Hematopoietic multipotent progenitor cell treated with erythropoietin and hydrocortisone succinate and interleukin-3 and kit ligand, for 17 days (in vitro differentiated cells): ENCODE measurements at regions not wholly inside any gene's neighbourhood (a gene's known extent, or its start where the extent isn't known, plus 50 kb on each side); places are given as distances from the start of the nearest gene placed in this dataset.
"Not testable (repeated sequence)": the region's sequence is repeated elsewhere in the genome, so short reads cannot be mapped to it uniquely, and the experiment has no call there.

ENCODE experiments used
- DNase-seq: peaks from one replicate; pipeline ENCODE4 v3.0.0-alpha.2; 2015; ENCODE audit warnings: low spot score

DNA sequence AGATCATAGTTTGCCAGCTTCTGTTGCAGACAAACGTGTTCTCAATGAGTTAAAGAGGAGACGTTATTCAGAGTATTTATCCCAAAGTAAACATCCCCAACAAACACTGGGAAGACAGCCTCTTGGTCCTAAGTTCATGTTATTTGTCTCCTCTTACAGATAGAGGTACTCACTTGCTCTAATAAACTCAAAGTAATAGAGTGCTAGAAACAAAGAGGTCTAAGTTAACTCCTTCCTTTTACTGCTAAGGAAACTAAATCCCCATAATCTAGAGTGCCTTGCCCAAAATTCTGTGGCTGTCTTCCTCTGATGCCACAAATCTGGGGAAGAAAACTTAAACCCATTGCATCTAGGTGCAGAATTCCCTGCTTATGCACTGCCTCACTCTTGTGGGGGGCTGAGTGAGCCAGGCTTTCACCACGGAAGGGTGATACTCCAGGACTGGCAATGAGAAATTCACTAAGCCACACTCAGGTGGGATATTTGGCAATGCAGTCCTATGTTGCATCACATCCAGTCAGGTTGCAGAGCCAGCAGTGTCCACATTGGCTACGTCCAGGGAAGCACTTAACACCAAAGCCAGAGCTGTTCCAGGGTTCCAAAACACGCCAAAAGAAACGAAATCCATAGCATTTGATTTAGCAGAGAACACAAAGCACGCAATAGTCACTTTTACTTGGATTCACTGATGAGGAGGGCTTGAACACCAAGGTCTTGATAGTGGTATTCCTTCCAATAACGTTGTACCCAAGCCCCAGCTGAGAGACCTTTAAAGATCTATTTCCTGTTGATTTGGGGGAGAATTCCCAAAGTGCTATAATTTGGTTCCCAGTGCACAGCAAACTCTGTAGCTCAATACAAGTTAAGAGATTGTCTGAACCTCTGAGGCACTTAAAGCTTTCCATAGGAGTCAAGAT lies 81.0 kb upstream of the FOXQ1 start:
- no peak for DNase-seq

DNA sequence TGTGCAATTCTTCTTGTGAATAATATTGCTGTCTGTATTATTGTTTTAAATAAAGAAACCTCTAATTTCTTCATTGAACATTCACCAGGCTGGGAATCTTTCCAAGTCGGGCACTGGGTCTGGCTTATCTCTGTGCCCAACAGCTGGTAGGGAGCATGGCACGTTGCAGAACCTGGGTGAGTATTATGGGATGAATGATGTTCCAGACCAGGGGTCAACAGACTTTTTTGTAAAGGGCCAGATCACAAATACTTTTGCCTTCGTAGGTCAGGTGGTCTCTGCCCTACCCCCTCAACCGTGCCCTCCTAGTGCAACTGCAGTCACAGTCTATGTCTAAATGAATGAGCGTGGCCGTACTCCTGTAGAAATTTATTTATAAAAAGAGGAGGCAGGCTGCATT lies 81.6 kb upstream of the FOXQ1 start:
- DNase-seq, result no peak

DNA sequence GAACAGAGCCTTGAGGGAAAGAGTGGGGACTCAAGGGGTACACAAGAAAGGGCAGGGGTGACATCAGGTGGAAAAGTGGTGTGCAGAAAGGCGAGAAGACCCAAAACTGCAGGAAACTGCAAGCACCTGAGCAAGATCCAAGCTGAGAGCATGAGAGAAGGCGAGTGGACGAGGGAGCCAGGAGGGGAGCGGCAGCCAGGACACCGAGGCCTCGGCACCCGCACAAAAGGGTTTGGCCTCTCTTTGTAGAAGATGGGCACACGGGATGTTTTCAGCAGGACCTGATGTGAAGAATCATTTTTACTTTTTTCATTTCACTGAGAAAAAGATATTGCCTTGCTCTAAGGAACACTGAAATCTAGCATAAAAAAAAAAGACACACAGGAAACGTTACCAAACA lies 82.1 kb upstream of the FOXQ1 start:
- DNase-seq, result no peak

DNA sequence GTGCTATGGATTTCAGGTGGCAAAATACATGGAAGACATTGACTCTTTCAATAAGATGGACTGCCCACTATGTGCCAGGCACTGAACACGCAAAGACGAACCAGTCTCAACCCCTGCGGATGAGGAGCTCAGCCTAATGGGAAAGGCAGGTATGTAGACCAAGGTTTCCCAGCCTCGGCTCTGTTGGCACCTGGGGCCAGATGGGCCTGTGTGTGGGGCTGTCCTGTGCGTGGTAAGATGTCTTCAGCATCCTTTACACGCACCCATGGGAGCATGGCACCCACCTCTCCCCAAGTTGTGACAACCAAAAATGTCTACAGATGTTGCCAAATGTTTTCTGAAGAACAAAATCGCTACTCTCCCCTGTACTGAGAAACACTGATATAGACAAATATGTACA lies 82.6 kb upstream of the FOXQ1 start:
- no peak for DNase-seq

DNA sequence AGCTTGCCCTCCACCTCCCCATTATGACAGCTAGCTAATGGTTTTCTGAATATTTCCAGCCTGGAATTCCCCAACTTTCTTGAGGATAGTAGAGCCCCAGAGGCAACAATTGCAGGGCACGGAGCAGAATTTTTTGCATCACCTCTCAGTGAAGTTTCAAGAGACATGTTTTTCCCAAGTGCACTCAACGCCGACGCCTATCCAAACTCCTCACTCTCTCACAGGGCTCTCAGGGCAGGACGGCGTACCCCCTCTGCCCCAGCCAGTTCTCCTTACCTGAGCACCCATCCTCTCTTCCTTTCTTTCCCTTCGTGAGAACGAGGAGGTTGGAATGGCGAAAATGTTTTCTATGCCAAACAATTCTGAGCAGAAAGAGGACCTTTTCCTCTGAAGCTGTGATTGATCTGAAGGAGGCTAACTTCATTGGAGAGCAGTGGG lies 83.1 kb upstream of the FOXQ1 start:
- DNase-seq, result no peak

DNA sequence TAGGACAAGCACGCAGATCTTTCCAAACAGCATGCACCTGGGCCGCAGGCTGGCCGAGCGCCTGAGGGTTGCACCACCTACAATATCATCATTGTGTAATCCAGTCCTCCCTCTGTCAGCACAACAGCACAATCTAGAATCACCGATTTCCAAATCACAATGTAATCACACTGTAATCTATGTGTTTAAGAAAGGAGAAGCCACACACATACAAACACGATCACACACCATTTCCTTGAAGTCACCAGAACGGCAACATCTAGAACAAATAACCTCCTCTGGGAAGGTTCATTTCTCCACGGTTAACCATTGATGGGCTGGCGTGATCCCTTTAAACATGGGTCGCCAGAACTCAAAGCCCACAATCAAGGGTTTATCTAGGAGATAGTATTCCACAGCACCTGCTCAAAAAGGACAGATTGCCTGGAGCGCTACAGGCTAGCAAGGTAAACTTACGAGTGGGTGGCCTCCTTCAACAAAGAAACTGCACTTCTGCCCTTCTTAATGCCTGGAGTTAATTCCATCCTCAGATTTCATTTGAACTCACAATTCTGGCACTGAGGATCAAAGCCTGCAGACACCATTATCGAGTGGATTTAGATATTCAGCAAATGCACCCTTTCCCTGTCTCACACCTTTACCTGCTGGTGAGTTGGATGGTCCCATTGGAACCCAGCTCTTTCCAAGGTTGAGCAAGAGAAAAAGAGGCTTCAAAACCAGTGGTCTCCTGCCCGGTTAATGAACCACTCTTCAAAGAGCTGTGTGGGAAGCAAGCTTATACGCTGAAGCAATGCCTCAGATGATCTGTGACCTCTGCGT lies 83.8 kb upstream of the FOXQ1 start:
- DNase-seq, result no peak

DNA sequence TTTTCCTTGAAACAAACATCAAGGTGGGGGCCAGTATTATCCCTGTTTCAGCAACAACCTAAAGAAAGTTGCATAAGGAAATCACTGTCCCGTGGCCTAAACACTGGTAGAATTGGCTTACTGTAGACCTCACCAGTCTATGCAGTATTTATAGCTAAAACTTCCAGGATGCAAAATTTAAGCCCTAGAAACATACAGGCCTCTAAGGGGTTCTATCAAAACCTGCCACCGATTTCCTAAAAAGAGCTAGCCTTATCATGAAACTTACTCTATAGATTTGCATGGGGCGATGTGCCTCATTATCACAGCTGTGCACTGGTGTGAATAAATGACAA lies 84.3 kb upstream of the FOXQ1 start:
- no peak for DNase-seq

DNA sequence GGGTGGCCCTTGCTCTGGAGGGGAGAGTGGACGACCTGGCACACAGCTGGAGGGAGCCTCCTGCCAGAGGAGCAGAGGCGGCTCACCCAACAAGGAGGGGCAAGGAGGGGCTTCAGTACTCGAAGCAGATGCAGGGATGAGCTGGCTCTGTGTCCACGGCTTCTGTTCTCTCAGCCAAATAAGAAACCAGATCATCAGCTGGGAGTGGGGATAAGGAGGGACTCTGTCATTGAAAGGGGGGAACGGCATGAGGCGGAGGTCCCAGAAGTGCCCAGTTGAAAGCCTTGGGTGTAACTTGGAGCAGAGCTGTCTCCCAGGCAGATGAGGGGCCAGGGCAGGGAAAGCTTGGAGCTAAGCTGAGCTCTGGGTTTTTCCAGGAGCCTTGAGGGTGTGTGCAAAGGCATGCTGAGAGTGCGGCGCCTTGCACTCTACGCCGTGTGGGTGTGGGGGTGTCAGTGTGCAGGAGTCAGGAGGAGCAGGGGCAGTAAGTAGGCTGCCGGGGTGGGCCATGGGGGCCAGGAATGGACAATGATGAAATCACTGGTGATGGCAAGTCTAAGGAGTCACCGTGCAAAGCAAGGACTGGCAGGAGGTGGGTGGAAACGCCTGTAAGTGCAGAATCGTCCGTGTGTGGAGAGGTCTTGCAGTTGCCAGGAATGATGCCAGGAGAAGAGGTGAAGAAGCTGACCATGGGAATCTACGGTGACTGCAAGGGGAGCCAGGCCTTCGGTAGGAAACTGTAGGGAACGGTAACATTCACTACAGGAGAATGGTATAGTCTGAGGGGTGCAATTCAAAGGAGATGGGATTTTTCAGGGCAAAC lies 85.4 kb upstream of the FOXQ1 start:
- no peak for DNase-seq

DNA sequence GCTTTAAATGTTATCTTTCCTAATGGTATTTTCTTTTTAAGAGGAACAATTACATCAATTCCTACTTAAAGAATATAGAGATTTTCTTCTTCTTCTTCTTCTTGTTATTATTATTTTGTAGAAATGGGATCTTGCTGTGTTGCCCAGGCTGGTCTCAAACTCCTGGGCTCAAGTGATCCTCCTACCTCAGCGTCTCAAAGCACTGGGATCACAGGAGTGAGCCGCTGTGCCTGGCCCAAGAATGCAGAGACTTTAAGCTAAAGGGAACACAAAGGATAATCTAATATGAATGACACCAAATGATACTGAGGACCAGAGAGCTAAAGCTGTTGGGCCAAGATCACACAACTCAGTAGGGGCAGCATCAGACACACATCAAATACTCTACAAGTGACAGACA lies 87.4 kb upstream of the FOXQ1 start:
- no peak for DNase-seq

DNA sequence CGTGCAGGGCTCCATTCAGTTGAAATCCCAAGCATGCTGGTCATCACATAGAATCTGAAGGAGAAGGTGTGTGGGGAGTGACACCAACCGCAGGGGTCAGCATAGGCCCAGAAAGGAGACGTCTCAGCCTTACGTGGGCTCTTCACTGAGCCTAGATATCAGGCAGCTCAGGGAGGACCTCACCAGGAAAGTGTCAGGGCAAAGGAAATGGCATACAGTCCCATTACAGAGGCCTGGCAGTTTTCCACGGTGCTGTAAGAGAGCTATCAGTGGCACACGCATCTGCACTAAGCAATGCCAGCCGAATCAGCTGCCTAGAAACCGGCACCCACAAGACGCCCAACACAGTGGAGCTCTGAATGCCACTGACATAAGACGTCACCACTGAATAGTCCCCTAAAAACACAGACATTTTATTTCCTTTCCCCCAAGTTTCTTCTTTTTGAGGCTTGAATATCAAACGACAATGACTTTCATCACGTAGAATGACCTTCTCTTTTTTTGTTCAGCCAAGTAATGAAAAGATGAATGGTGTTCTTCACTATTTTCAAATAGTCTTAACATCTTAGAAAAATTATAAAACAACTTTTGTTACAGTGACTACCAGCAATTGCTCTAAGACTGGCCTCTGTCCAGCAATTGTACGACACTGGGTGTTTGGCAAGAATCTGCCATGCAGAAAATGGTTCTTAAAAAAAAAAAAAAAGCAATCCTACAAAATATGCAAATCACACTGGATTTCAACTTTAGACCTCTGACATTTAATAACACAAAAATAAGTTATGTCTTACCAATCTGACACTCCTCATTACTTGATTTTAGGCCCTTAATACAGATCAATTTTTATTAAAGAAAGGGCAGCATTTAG lies 88.9 kb upstream of the FOXQ1 start:
- no peak for DNase-seq

DNA sequence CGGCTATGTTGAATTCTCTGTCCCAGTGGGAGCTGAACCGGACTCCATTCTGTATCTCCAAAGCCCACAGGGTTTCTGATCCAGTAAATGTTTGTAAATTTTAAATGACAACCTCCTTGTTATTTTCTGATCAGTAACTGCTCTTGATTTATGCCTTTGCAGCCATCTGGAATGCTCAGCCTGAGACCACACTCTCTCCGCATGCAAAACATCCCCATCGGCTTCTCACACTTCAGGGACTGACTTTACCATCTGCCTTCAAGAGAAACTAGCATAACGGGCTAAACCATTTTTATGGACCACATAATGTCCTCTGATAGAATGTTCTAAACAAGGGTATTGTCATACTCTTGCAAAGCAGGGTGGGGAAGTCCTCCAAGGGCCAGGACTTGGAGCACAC lies 94.5 kb upstream of the FOXQ1 start:
- no peak for DNase-seq

DNA sequence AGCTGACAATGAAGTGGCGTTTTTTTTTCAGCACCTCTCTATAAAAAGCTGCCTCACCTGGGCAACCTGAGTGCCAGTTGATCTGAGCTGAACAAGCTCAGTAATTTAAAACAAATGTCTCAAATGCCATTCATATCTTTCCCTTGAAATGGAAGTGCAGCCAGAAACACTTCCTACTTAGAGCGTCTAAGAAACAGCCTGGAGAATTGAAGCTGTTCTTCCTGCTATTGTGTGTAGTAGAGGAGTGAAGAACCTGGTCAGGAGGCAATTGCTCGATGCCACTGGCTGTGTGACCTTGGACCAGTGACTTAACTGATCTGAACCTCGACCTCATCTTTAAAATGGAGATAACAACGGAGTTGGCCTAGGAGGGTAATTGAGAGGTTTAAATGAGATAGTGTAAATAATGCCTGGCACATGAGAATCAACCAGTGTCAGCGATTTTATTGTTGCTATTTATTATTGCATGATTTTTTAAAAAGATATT lies 95.4 kb upstream of the FOXQ1 start:
- DNase-seq, result no peak

DNA sequence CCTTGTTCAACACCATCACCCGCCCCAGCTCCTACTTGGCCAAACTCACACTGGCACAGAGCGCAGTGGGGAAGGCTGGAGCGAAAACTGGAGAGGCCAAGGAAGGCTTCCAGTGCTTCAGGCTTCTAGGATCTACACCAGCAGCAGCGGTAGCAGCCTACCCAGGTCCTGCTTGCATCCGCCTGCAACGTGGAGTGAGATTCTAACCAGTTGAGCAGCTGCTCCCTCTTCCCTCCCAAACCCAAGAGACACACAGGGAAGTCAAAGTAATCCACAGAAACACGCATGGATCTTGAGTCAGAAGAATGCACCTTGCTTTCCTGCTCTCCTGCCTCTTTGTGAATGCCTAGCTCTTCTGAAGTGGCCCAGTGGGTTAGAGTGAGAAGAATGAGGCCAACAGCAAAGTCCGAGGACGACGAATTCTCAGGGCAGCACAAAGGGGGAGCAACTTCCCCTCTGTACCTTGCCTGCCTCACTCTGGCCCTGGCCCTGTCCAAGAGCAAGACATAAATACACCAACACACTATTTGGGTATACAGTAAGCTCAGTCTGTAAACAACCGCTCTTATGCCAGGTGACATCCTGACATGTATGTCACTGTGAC lies 95.9 kb upstream of the FOXQ1 start:
- no peak for DNase-seq

DNA sequence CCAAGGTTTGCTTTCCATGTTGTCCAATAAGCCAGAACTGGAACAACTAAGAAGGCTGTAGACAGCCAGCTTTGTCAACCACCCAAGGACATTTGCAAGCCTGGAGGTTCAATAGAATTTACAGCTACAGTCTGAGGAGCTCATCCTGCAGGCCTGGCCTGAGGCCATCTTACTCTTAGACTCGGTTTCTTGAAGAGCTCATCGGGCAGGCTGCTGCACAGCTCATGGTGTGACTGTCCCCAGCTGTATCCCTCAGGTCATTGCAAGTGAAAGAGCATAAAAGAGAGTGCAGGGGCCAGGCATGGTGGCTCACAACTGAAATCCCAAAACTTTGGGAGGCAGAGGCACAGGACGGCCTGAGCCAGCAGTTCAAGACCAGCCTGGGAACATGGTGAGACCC lies 96.9 kb upstream of the FOXQ1 start:
- DNase-seq, result no peak

DNA sequence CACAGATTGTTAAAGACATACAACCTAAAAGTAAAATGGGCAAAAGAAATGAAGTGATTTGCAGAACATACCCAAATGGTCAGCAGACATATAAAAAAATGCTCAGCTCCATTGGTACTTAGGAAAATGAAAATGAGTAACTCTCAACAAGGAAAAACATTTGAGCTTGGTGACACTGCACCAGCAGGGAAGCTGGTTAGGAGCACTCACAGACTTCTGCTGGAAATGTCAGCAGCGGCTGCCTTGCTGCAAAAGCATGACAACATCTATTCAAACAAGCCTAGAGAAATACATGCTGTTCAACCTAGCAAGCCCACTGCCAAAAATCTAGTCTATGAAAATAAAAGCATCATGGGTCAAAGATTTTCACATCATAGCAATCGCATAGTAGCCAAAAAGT lies 99.0 kb upstream of the FOXQ1 start:
- no peak for DNase-seq

DNA sequence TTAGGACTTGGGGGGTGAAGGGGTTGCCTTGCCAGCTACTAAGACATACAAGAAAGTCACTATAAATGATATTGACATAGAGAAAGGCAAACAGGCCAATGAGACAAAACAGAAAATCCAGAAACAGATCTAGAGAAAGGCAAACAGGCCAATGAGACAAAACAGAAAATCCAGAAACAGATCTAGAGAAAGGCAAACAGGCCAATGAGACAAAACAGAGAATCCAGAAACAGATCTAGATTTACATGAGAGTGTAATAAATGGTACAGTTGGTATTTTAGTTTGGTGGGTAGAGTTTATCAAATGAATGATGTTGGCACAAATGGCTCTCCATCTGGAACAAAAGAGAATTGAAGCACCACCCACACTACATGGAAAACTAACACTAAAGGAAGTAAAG lies 99.8 kb upstream of the FOXQ1 start:
- not testable (repeated sequence) for DNase-seq

DNA sequence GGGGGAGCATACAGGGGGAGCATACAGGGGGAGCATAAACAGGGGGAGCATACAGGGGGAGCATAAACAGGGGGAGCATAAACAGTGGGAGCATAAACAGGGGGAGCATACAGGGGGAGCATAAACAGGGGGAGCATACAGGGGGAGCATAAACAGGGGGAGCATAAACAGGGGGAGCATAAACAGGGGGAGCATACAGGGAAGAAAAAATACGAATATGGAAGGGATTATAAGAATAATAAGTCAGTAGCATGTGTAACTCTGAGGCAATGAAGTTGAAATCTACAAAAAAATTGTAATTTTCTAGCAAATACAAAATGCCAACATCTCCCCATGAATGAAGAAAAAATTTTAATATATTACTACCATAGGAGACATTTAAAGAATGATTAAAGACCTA lies 101.3 kb upstream of the FOXQ1 start:
- DNase-seq, result not testable (repeated sequence)

DNA sequence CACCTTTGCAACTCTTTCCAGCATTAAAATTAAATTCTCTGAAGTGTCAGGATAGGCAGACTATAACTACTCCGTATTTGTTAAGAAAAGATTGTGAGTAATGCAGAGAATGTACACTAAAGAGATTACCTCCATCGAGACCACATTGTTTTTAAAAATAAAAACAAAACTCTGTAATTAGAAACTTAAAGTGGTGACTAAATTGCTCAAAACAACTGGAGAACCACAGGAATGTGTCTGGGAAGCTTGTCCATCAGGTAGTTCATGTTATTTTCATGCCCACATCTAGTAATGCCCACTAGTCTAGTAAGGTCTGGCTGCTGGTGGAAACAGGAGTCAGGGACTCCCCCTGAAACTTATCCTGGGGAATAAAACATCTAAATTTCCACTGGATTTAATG lies 103.0 kb upstream of the FOXQ1 start:
- DNase-seq, result no peak

DNA sequence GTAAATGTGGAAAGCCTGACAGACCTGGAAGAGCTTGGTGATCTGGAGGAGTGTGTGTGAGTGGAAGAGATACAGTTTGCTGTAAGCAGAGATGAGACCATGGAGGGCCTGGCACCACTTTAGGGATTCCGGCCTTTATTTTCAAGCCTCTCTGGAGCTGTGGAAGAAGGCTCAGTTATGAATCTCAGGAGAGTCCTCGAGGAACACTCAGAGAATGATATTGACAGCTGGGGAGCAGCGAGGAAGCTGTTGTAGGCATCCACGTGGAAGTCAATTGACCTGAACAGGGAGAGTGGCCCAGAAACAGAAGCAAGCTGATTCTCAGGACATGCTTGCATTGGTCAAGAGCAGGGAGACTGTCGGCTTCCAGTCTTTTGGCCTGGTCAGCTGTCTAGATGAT lies 108.4 kb upstream of the FOXQ1 start:
- no peak for DNase-seq

DNA sequence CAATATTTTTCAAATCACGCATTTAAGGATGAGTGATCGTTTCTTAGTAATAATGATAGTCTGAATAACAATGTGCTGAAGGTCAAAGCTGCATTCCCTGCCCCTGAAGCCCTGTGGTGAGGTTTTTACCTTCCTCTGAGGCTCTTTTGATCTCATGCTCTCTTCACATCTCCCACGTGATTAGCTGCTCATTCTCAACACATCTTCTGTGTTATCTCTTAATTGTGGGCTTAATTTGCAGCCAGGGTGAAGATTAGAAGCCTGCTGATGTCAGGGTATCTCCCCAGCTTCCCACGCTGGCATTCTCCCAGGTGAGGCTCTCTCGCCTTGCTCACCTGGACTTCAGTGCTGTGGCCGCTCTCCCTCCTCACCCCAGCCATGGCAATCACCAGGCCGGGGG lies 109.7 kb upstream of the FOXQ1 start:
- DNase-seq, result no peak
